ENCODE measurements at regions not wholly inside any gene's neighbourhood (a gene's known extent, or its start where the extent isn't known, plus 50 kb on each side); places are given as distances from the start of the nearest gene placed in this dataset.
A peak's percentile ranks its signal among the peaks of the same experiment; 100 is the strongest.

- DNase-seq (ENCODE audit: low read depth): no peak
- Histone ChIP-seq H3K4me1 (ENCODE audit: control insufficient read depth, insufficient read depth, low read length) (peaks cover 6% of the 10 kb centered on the region), H3K9ac (ENCODE audit: low read length) (no peak overlapping the region), H3K27me3 (replicated peaks; ENCODE audit: control insufficient read depth, insufficient read depth, low read length) (peaks cover 3% of the 10 kb centered on the region), H3K4me3 (ENCODE audit: low read length) (no peak overlapping the region), H3K36me3 (ENCODE audit: control insufficient read depth, insufficient read depth, low read length, severe bottlenecking) (no peaks in the 10 kb centered on the region), H3K9me3 (ENCODE audit: control insufficient read depth, low read length) (no peaks in the 10 kb centered on the region)
Observed at GRCh38 chr10:78863906-78864239, 204.9 kb upstream of the ZMIZ1 start.

DNA sequence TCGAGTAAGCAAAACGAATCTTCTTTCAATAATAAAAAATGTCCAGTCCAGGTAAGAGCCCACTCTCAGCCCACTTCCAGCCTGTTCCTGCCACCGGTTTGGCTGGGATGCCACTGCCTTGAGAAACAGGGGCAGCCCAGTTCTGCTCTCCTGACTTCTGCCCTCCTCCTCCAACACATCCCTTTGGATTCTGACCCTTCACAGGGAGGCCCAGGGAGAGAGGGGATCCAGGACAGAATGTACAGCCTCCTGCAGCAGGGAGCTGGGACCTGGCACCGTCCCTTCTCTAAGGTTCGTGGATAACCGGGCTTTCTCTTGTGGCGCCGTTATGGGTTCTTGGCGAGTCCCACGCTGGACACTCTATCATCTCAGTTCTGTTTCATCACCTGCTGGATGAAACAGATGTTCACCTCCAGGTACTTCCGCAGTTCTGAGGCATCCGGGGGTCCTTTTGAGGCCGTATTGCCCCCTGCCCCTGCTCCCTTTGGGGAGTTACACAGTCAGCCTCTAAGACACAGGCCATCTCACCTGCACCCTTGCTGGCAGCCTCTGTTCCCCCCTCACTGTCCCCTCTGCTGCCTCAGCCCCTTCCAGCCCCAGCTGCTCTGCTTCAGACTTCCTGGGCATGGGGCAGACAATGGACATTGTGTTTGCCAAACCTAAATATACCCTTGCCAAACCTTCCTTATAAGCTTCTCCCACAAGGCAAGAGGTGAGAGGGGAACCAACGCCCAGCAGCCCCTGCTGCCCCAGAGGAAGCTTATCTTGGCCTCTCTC, 203.8 kb upstream of the ZMIZ1 start:
- H3K36me3 ChIP-seq (ENCODE audit: control insufficient read depth, insufficient read depth, low read length, severe bottlenecking): no peaks in the 10 kb centered on the region
- H3K4me1 ChIP-seq (ENCODE audit: control insufficient read depth, insufficient read depth, low read length): peaks cover 6% of the 10 kb centered on the region
- peaks cover 3% of the 10 kb centered on the region for H3K27me3 ChIP-seq (replicated peaks; ENCODE audit: control insufficient read depth, insufficient read depth, low read length)
- no peak overlapping the region for H3K9ac ChIP-seq (ENCODE audit: low read length)
- DNase-seq (ENCODE audit: low read depth): no peak
- H3K4me3 ChIP-seq (ENCODE audit: low read length): no peak overlapping the region
- no peaks in the 10 kb centered on the region for H3K9me3 ChIP-seq (ENCODE audit: control insufficient read depth, low read length)

DNA sequence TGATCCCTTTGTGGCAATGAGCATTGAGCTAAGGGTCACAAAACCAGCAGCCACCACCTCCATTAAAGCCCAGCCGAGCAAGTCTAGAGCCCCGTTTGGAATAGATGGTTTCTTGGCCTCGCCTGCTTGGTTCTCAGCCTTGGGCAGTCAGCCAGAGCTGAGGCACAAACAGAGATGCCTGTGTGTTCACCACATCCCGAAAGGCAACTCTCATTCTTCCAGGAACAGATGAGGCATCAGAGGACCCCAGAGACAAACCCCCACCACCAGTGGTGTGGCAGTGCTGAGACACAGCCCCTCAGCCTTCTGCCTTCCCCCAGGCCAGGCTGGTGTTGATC, 203.3 kb upstream of the ZMIZ1 start:
- Histone ChIP-seq H3K27me3 (replicated peaks; ENCODE audit: control insufficient read depth, insufficient read depth, low read length) (peaks cover 3% of the 10 kb centered on the region), H3K9ac (ENCODE audit: low read length) (no peak overlapping the region), H3K9me3 (ENCODE audit: control insufficient read depth, low read length) (no peaks in the 10 kb centered on the region), H3K4me3 (ENCODE audit: low read length) (no peak overlapping the region), H3K4me1 (ENCODE audit: control insufficient read depth, insufficient read depth, low read length) (peaks cover 6% of the 10 kb centered on the region), H3K36me3 (ENCODE audit: control insufficient read depth, insufficient read depth, low read length, severe bottlenecking) (no peaks in the 10 kb centered on the region)
- DNase-seq (ENCODE audit: low read depth): peak; percentile 5

DNA sequence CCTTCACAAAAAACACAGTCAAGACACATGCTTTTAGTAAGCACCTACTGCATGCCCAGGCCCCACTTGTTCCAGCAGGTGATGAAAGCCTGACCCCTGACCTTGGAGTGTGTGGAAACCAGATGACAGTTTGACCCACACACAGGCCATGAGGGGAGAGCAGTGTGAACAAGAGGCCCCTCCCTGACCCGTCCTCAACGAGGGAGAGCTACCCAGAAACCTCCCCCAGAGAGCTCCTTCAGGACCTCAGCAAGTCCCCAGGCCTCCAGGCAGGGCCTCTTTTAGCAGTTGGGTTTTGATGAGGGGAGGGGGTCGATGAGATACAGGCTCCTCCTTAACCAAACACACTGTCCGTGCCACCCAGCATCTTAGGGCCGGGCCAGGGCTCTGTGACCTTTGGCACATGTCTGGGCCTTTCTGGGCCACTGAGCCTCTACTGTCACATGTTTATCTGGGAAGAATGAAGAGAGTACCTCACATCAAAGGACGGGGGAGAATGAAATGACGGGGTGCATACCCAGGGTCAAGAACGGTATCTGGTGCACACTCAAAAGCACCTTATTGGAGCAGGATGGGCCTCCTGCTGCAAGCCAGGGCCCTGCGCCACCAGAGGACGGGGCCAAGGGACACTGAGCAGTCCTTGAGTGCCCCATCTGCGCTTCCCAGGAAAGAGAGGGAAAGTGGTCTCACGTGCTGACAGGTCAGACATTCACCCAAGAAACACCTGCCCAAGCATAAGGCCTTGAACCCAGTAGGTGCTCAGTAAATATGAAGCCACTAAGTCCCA, 202.6 kb upstream of the ZMIZ1 start:
- H3K9me3 ChIP-seq (ENCODE audit: control insufficient read depth, low read length): no peaks in the 10 kb centered on the region
- H3K4me3 ChIP-seq (ENCODE audit: low read length): no peak overlapping the region
- peaks cover 6% of the 10 kb centered on the region for H3K4me1 ChIP-seq (ENCODE audit: control insufficient read depth, insufficient read depth, low read length)
- H3K9ac ChIP-seq (ENCODE audit: low read length): no peak overlapping the region
- H3K27me3 ChIP-seq (replicated peaks; ENCODE audit: control insufficient read depth, insufficient read depth, low read length): peaks cover 3% of the 10 kb centered on the region
- DNase-seq (ENCODE audit: low read depth): no peak
- no peaks in the 10 kb centered on the region for H3K36me3 ChIP-seq (ENCODE audit: control insufficient read depth, insufficient read depth, low read length, severe bottlenecking)

GRCh38 chr10:78866731-78867554, 201.8 kb upstream of the ZMIZ1 start:
- DNase-seq (ENCODE audit: low read depth): no peak
- no peaks in the 10 kb centered on the region for H3K36me3 ChIP-seq (ENCODE audit: control insufficient read depth, insufficient read depth, low read length, severe bottlenecking)
- H3K9ac ChIP-seq (ENCODE audit: low read length): no peak overlapping the region
- H3K4me1 ChIP-seq (ENCODE audit: control insufficient read depth, insufficient read depth, low read length): peaks cover 6% of the 10 kb centered on the region
- peaks cover 3% of the 10 kb centered on the region for H3K27me3 ChIP-seq (replicated peaks; ENCODE audit: control insufficient read depth, insufficient read depth, low read length)
- H3K9me3 ChIP-seq (ENCODE audit: control insufficient read depth, low read length): no peaks in the 10 kb centered on the region
- no peak overlapping the region for H3K4me3 ChIP-seq (ENCODE audit: low read length)

GRCh38 chr10:78867555-78867939, 201.2 kb upstream of the ZMIZ1 start:
- Histone ChIP-seq H3K9me3 (ENCODE audit: control insufficient read depth, low read length) (no peaks in the 10 kb centered on the region), H3K4me1 (ENCODE audit: control insufficient read depth, insufficient read depth, low read length) (peaks cover 6% of the 10 kb centered on the region), H3K9ac (ENCODE audit: low read length) (no peak overlapping the region), H3K36me3 (ENCODE audit: control insufficient read depth, insufficient read depth, low read length, severe bottlenecking) (no peaks in the 10 kb centered on the region), H3K27me3 (replicated peaks; ENCODE audit: control insufficient read depth, insufficient read depth, low read length) (no peaks in the 10 kb centered on the region), H3K4me3 (ENCODE audit: low read length) (no peak overlapping the region)
- DNase-seq (ENCODE audit: low read depth): no peak

DNA sequence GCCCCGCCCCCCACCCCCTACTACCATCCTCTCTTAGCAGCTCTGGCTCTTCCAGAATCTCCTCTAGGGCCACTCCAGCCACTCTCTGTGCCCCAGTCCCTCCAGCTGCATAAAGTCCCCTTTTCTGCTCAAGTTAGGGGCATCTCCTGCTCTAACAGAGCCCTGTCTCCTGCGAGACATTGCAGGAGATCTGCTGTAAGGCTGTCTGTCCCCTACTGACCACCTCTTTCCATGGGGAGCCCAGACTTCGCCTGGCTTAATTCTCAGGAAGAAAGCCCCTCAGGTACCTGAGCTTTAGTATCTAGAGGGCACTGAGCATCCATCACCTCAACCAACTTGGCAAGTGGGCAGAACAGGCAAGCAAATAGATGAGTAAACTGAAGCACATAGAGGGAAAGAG, 200.7 kb upstream of the ZMIZ1 start:
- H3K9me3 ChIP-seq (ENCODE audit: control insufficient read depth, low read length): no peaks in the 10 kb centered on the region
- no peak overlapping the region for H3K9ac ChIP-seq (ENCODE audit: low read length)
- DNase-seq (ENCODE audit: low read depth): no peak
- H3K36me3 ChIP-seq (ENCODE audit: control insufficient read depth, insufficient read depth, low read length, severe bottlenecking): no peaks in the 10 kb centered on the region
- H3K4me1 ChIP-seq (ENCODE audit: control insufficient read depth, insufficient read depth, low read length): peaks cover 6% of the 10 kb centered on the region
- H3K4me3 ChIP-seq (ENCODE audit: low read length): no peak overlapping the region
- H3K27me3 ChIP-seq (replicated peaks; ENCODE audit: control insufficient read depth, insufficient read depth, low read length): no peaks in the 10 kb centered on the region

DNA sequence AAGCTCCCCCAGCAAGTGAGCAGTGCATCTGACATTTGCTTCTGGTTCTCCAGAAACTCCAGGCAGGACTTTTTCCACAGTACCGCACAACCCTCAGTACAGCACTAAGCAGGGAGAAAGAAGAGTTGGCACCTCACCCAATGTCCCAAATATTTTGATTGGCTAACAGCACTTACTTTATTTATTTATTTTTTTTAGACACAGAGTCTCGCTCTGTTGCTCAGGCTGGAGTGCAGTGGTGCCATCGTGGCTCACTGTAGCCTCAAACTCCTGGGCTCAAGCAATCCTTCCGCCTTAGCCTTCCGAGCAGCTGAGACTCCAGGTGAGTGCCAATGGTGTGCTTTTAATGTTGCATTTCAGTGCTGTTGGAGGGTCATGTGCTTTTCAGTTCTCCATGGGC, 200.3 kb upstream of the ZMIZ1 start:
- H3K4me1 ChIP-seq (ENCODE audit: control insufficient read depth, insufficient read depth, low read length): peaks cover 6% of the 10 kb centered on the region

DNA sequence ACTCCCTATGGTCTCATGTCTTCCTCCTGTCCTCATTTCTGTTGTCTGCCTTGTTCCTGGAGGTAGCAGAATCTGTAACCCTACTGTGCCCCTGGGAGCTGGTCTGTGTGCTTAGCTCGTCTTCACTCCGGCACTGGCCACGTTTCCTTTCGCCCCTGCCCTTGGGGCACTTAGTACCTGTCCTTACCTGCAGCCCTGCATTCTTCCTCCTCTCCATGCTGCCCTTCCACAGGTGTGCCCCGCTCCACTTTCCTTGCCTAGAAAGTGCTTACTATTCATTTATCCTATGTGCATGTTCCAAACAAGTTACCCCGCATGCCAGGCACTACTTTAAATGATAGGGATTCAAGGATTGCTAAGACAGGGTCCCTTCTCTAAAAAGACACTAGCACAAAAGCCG, 199.9 kb upstream of the ZMIZ1 start:
- H3K27me3 ChIP-seq (replicated peaks; ENCODE audit: control insufficient read depth, insufficient read depth, low read length): no peaks in the 10 kb centered on the region
- H3K9me3 ChIP-seq (ENCODE audit: control insufficient read depth, low read length): no peaks in the 10 kb centered on the region
- no peaks in the 10 kb centered on the region for H3K36me3 ChIP-seq (ENCODE audit: control insufficient read depth, insufficient read depth, low read length, severe bottlenecking)
- no peak for DNase-seq (ENCODE audit: low read depth)
- no peak overlapping the region for H3K9ac ChIP-seq (ENCODE audit: low read length)
- no peak overlapping the region for H3K4me3 ChIP-seq (ENCODE audit: low read length)
- H3K4me1 ChIP-seq (ENCODE audit: control insufficient read depth, insufficient read depth, low read length): peaks cover 6% of the 10 kb centered on the region

More for the DNA sequence above, 200.3 kb upstream of the ZMIZ1 start:
- Histone ChIP-seq H3K4me3 (ENCODE audit: low read length) (no peak overlapping the region), H3K27me3 (replicated peaks; ENCODE audit: control insufficient read depth, insufficient read depth, low read length) (no peaks in the 10 kb centered on the region), H3K9me3 (ENCODE audit: control insufficient read depth, low read length) (no peaks in the 10 kb centered on the region), H3K36me3 (ENCODE audit: control insufficient read depth, insufficient read depth, low read length, severe bottlenecking) (no peaks in the 10 kb centered on the region), H3K9ac (ENCODE audit: low read length) (no peak overlapping the region)
- no peak for DNase-seq (ENCODE audit: low read depth)

DNA sequence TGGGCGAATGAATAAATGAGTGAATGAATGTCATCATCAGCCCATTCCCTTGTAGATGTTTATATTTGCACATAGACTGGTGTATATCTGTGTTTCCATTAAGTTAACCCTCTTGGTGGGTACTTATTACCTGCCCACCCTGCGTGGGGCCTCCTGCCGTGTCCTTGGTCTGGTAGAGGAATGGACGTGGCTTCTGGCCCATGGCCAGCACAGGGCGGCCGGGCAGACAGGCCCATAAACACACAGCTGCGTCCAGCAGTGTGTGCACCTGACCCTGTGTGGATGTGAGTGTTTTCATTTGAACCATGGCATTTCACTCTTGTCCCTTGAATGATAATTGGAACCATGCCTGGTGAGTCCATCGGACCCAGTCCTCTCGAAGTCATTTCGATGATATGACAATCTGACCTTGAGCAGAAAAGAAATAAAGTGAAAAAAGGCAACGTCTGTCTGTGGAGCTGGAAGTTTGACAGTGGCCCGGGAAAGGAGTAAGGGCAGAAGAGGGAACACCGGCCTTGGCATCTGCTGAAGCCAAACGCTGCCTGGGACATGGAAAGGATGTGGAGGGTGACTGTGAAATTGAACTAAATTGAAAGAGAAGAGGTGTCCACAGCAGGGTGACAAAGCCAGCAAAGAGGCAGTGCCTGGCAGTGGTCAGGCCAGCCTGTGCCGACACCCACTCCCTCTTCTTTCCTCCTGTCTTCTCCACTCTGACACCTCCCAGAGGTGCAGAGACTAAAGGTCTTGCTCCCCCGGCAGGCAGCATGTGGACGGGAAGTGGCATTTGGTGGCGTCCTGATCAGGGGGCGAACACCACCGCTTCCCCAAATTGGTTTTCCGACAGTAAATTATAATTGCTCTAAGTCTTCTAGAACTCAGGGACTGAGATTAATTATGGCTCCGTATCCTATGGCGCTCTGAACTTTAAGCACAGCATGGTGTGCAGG, 199.0 kb upstream of the ZMIZ1 start:
- Histone ChIP-seq H3K4me3 (ENCODE audit: low read length) (no peak overlapping the region), H3K27me3 (replicated peaks; ENCODE audit: control insufficient read depth, insufficient read depth, low read length) (no peaks in the 10 kb centered on the region), H3K36me3 (ENCODE audit: control insufficient read depth, insufficient read depth, low read length, severe bottlenecking) (no peaks in the 10 kb centered on the region), H3K4me1 (ENCODE audit: control insufficient read depth, insufficient read depth, low read length) (peaks cover 6% of the 10 kb centered on the region), H3K9ac (ENCODE audit: low read length) (no peak overlapping the region), H3K9me3 (ENCODE audit: control insufficient read depth, low read length) (no peaks in the 10 kb centered on the region)
- no peak for DNase-seq (ENCODE audit: low read depth)
